Stimulated activated CD4-positive, alpha-beta T cell treated with anti-CD3 and anti-CD28 coated beads, TNF-alpha, amount 100 ng/mL, for 48 hours (primary cell): ENCODE measurements at regions not wholly inside any gene's neighbourhood (a gene's known extent, or its start where the extent isn't known, plus 50 kb on each side); places are given as distances from the start of the nearest gene placed in this dataset.
"Not testable (repeated sequence)": the region's sequence is repeated elsewhere in the genome, so short reads cannot be mapped to it uniquely, and the experiment has no call there.

Experiments used
- DNase-seq, 3 donors: peaks; one replicate each; pipeline ENCODE4 v3.0.0-alpha.2; 2020; ENCODE audit warnings: low read depth in 3 of 3

- DNase-seq: no peak
Measured at GRCh38 chr7:54390565-54390964, 151.6 kb upstream of the VSTM2A start.

- DNase-seq: no peak
Measured at GRCh38 chr7:54392935-54393334, 149.2 kb upstream of the VSTM2A start.

- no peak for DNase-seq
Measured at GRCh38 chr7:54394834-54395233, 147.3 kb upstream of the VSTM2A start.

DNA sequence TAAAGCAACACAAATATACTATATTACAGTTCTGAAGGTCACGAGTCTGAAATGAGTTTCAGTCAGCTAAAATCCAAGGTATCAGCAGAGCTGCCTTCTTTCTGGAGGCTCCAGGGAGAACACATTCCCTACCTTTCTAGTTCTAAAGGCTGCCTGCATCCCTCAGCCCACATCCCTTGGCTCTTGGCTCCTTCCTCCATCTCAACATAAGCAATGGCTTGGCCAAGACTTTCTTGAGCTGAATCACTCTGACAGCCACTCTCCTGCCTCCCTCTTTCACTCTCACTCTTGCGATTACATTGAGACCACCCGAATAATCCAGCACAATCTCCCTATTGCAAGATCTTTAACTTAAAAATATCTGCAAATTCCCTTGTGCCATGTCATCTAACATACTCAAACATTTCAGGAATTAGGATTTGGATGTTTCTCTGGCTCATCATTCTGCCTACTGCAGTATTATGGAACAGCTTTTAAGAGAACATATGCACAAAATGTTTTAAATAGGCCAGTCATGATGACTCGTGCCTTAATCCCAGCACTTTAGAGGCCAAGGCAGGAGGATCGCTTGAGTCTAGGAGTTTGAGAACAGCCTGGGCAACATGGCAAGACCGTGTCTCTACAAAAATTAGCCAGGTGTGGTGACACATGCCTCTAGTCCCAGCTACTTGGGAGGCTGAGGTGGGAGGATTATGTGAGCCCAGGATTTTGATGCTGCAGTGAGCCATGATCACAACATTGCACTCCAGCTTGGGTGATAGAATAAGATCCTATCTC, 144.2 kb upstream of the VSTM2A start:
- DNase-seq: peak in 1 of 3 donors; percentile 1

GRCh38 chr7:54398863-54399262, 143.3 kb upstream of the VSTM2A start:
- no peak for DNase-seq

GRCh38 chr7:54409917-54410316, 132.3 kb upstream of the VSTM2A start:
- DNase-seq: no peak

DNA sequence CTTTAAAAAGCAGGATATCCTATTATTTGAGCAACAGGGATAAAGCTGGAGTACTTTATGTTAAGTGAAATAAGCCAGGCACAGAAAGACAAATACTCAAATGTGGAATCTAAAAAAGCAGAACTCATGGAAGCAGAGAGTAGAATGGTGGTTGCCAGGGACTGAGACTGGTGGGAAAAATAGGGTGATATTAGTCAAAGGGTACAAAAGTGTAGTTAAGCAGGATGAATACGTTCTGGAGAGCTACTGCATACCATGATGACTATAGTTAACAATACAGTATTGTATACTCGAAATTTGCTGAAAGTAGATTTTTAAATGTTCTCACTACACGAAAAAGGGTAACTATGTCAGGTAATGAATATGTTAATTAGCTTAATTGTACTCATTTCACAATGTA, 125.5 kb upstream of the VSTM2A start:
- DNase-seq: no peak

- no peak for DNase-seq
Measured at GRCh38 chr7:54419209-54419608, 123.0 kb upstream of the VSTM2A start.

- no peak for DNase-seq
Measured at GRCh38 chr7:54426406-54426805, 115.8 kb upstream of the VSTM2A start.

DNA sequence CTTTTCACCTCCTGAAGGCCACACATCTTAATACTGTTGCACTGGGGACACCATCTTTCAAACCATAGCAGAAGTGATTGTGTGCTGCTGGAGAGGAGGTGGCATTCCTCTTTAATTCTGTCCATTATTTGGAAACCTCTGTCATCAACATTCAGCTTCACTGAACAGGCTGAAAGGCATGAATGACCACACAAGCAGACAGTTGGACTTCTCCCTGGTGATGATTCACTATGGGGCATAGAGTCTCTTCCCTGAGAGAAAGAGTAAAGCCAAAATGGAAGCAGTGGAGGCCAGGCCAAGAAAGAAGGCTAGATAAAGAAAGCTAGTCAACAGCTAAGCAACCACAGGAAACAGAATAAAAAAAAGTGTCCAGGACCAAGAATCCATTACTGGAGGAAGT, 113.1 kb upstream of the VSTM2A start:
- no peak for DNase-seq

DNA sequence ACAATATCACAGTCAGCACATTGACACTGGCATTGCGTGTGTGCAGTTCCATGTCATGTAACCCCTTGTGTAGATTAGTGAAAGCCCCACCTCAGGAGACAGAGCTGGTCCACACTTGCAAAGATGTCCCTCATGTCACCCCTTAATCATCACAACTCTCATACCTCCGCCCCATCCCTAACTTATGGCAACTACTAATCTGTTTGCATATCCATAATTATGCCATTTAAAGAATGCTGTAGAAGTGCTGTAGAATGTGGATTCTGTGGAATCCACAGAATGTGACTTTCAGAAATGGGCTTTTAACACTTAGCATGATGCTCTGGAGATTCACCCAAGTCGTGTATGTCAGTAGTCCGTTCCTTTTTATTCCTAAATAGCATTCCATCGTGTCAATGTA, 102.8 kb upstream of the VSTM2A start:
- no peak for DNase-seq

DNA sequence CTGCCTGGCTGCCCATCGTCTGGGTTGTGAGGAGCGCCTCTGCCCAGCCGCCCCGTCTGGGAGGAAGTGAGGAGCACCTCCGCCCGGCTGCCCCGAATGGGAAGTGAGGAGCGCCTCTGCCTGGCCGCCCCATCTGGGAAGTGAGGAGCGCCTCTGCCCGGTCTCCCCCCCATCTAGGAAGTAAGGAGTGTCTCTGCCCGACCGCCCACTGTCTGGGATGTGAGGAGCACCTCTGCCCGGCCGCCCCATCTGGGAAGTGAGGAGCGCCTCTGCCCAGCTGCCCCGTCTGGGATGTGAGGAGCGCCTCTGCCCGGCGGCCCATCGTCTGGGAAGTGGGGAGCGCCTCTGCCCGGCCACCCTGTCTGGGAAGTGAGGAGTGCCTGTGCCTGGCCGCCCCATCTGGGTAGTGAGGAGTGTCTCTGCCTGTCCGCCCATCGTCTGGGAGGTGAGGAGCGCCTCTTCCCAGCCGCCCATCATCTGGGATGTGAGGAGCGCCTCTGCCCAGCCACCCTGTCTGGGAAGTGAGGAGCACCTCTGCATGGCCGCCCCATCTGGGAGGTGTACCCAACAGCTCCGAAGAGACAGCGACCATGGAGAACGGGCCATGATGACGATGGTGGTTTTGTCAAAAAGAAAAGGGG, 98.0 kb upstream of the VSTM2A start:
- not testable (repeated sequence) for DNase-seq

- not testable (repeated sequence) for DNase-seq
Measured at GRCh38 chr7:54453168-54453567, 89.0 kb upstream of the VSTM2A start.

GRCh38 chr7:54454700-54455099, 87.5 kb upstream of the VSTM2A start:
- DNase-seq: not testable (repeated sequence)

GRCh38 chr7:54465095-54465494, 77.1 kb upstream of the VSTM2A start:
- DNase-seq: no peak

DNA sequence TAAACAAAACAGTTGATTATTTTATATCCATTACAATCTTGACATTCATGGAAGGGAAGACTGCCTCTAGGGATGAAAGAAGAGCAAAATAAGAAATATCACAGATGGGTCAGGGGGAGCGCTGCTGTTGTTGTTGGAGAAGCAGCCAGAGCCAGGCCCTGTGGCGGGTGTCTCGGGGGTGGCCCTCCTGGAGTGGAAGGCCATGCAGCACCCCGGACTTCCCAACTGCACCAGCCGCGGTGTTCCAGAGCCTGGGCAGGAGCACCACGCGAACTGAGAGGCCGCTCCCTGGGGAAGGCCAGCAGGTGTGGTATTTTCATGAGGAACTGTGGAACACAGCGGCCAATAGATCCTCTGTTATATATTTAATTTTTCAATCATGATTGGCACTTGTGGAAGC, 72.4 kb upstream of the VSTM2A start:
- no peak for DNase-seq

- no peak for DNase-seq
Measured at GRCh38 chr7:54476609-54477008, 65.6 kb upstream of the VSTM2A start.

DNA sequence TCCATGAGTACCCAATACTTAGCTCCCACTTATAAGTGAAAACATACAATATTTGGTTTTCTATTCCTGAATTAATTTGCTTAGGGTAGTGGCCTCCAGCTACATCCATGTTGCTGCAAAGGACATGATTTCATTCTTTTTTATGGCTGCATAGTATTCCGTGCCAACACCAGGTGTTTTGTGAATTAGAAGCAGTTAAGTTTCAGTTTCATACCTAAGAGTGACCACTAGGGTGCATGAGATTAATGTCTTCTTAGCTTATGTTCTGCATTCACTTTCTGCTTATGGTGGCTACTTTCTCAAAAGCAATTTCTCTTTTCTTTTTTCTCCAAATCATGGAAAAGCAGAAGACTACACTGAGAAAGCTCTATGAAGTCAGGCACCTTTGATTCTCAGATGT, 65.1 kb upstream of the VSTM2A start:
- no peak for DNase-seq

DNA sequence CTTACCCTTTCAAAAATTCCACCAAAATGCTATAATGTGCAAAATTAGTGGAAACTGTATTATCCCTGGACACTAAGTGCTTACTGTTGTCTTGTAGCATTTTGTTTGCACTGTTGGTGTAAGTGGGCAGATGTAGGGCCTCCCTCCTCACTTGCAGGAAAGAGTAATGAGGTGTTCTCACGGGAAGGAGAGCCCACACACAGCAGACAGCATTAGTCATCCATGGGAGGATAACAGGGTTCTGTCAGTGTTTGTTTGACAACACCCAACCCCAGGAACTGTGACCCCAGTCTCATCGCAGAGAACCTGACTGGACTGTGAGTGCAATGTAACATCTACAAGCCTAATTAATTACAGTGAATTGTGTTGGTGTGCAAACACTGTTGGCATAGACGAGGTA, 58.7 kb upstream of the VSTM2A start:
- DNase-seq: no peak

DNA sequence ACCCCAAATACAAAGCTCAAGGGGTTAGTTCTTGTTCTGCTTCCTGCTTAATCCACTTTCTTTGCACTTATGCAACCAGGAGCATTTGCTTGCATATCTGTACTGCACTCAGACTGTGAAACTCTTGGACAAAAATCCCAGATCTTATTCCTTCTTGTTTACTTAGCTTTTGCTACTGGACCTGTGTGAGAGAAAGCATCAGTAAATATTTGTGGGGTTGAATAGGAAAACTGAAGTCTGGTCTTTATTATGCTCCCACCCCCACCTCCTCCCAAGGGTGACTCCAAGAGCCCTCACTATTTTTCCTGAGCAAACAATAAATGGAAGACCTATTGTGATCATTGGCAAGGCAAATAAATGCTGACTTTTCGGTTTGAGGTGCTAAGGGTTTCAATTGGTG, 57.1 kb upstream of the VSTM2A start:
- DNase-seq: no peak
